GM12865 (cell line): ENCODE measurements at regions not wholly inside any gene's neighbourhood (a gene's known extent, or its start where the extent isn't known, plus 50 kb on each side); places are given as distances from the start of the nearest gene placed in this dataset.
"Not testable (repeated sequence)": the region's sequence is repeated elsewhere in the genome, so short reads cannot be mapped to it uniquely, and the experiment has no call there.

Experiments
- DNase-seq: peaks from one replicate; pipeline ENCODE4 v3.0.0; 2010; ENCODE audit warnings: low read depth
- H3K4me3 ChIP-seq: 2 replicates; pipeline ENCODE4 v1.5.1; 2011; ENCODE audit warnings: mild to moderate bottlenecking, low read depth, low read length, control low read depth
- TF ChIP-seq, protein P1 (sequence below): IDR thresholded peaks from 2 replicates; pipeline ENCODE4 v1.5.1; 2011; ENCODE audit warnings: low read length, control low read depth, low read depth, inconsistent platforms; ENCODE audit not compliant: insufficient read depth; ENCODE audit errors: missing control alignments

DNA sequence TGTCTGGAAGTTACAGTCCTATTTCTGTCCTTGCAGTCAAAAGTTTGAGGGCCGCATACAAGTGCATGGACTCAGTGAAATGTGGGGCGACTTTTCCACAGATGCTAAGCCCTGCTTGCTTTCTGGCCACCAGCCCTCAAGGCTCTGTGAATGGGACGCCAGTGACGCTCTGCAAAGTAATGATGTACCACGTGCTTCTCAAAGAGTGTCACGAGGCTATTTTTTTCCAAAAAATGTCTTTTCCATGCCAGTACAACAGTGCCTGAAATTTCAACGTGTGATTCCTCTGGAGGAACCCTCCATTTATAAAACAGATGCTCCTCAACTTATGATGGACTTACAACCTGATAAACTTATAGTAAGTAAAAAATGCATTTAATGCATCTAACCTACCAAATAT is 281.8 kb upstream of the CRBN start:
- TF ChIP-seq, protein P1, sequence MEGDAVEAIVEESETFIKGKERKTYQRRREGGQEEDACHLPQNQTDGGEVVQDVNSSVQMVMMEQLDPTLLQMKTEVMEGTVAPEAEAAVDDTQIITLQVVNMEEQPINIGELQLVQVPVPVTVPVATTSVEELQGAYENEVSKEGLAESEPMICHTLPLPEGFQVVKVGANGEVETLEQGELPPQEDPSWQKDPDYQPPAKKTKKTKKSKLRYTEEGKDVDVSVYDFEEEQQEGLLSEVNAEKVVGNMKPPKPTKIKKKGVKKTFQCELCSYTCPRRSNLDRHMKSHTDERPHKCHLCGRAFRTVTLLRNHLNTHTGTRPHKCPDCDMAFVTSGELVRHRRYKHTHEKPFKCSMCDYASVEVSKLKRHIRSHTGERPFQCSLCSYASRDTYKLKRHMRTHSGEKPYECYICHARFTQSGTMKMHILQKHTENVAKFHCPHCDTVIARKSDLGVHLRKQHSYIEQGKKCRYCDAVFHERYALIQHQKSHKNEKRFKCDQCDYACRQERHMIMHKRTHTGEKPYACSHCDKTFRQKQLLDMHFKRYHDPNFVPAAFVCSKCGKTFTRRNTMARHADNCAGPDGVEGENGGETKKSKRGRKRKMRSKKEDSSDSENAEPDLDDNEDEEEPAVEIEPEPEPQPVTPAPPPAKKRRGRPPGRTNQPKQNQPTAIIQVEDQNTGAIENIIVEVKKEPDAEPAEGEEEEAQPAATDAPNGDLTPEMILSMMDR, result no peak
- no peak overlapping the region for H3K4me3 ChIP-seq
- DNase-seq, result no peak

DNA sequence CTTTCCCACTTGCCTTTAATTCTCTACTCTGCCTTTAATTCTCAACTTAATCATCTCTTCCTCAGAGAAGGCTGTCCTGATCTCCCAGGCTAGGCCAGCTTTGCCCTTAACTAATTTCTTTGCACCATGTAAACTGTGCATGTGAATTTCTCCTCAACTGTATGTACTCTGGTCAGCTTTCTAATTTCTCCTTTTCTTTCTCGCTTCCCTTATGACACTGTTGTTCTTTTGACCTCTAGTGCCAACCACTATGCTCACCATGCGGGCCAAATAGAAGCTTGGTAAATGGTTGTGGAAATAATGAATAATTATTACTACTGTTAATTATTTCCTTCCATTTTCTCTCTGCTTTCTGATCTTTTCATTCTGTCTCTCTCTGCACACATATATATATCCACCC is 269.0 kb upstream of the CRBN start:
- no peak for DNase-seq
- TF ChIP-seq, protein P1, result no peak
- H3K4me3 ChIP-seq, result no peak overlapping the region

DNA sequence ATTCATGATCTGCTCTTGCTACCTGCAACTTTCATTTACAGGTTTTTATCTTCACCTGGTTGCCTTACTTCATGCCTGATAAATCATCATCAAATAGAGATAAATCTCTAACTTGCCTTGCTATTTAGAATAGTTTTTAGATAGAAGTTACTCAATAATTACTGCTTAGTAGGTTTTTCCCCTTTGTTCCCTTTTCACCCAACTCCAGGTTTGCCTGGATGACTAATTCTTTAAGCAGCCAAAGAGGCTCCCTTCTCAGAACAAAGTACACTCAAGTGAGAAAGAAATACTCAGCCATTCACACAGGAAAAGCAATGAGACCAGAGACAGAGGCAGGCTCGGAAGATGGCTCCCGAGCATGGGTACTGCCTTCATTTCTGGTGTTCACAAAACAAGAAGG is 268.1 kb upstream of the CRBN start:
- no peak for DNase-seq
- no peak overlapping the region for H3K4me3 ChIP-seq
- TF ChIP-seq, protein P1, result no peak

DNA sequence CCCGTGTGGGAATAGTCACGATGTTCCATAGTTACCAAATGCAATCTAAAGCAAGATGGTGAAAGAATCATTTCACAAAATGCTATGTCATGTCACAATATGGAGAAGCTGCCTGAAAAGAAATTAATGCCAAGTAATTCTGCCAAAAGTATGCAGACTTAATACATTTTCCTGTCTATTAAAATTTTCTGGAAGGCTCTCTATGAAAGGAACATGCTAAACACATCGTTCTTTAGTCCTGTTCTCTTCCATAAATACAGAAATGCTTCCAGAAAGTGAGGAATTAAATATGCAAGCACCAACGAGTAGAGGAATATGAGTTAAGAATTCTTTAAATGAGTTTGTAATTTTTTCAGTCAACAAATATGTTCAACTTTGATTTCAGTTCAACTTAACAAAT is 266.8 kb upstream of the CRBN start:
- H3K4me3 ChIP-seq, result no peak overlapping the region
- TF ChIP-seq, protein P1, result no peak
- DNase-seq, result no peak

DNA sequence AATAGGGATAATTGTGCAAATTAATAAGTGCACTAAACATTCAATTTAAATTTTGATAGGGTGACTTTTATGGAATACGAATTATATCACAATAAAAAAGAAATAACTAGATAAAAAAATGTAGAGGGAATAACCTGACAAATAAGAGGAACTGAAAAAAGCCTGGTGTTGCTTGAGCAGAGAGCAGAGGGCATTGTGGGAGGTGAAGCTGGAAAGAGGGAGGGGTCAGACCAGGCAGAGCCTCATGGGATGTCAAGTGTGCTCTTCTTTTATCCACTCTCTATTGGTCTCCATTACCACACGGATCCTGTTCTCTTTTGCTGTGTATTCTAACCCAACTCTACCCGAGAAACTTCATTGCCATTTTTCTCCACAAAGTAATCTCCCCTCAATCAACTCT is 264.0 kb upstream of the CRBN start:
- no peak overlapping the region for H3K4me3 ChIP-seq
- TF ChIP-seq, protein P1, result no peak
- no peak for DNase-seq

DNA sequence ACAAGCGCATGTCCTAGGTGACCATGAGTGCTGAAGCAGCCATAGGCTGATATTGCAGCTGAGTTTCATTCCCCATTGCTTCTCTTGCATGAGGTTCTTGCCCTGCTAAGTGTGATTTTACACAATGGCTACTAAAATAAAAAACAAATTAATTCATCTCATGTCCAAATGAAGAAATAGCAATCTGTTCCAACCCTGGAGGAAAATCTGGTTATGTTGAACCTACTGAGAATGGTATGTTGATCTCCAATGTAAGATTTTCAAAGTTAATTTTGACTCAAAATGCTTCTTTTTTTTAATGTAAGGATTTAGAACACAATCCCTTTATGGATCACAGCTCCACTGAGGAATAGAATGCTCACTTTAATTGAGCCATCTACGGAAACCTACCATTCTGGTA is 254.2 kb upstream of the CRBN start:
- no peak for DNase-seq
- no peak overlapping the region for H3K4me3 ChIP-seq
- TF ChIP-seq, protein P1, result no peak

DNA sequence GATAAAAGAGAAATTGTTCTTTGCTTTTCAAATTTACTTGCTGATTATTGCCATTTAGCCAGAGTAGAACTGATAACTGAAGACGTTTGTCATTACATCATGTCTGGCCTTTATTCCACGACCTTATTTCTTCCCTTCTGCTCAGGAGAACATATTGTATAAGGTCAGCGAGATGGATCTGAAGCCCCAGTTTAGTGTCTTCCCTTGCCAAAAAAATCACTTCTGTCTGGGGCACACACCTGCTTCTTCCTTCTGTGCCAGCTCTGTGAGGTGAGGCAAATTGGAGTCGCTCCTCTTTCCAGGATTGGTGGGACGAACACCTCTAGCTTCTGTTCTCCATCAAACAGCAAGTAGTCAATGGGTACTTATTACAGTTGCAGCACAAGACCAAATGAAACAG is 250.3 kb upstream of the CRBN start:
- TF ChIP-seq, protein P1, result no peak
- DNase-seq, result no peak
- H3K4me3 ChIP-seq, result no peak overlapping the region

DNA sequence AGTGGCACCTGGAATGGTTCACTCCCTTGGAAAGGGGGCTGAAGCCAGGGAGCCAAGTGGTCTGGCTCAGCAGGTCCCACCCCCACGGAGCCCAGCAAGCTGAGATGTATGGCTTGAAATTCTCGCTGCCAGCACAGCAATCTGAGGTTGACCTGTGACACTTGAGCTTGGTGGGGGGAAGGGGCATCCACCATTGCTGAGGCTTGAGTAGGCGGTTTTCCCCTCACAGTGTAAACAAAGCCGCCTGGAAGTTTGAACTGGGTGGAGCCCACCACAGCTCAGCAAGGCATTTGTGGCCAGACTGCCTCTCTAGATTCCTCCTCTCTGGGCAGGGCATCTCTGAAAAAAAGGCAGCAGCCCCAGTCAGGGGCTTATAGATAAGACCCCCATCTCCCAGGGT is 228.2 kb upstream of the CRBN start:
- not testable (repeated sequence) for H3K4me3 ChIP-seq, DNase-seq
